Thoracic aorta (tissue), 2 donors: ENCODE measurements at regions not wholly inside any gene's neighbourhood (a gene's known extent, or its start where the extent isn't known, plus 50 kb on each side); places are given as distances from the start of the nearest gene placed in this dataset.

ENCODE experiments used
- ATAC-seq: fragments of 150-250 bp; one replicate; pipeline ENCODE4 v1.8.0; 2017; ENCODE audit warnings: low read depth; ENCODE audit not compliant: insufficient number of reproducible peaks, low FRiP score
- DNase-seq: peaks from one replicate; pipeline ENCODE4 v3.0.0-alpha.2; 2020; ENCODE audit warnings: low spot score
- H3K27ac ChIP-seq, 2 donors: fragments of 200-600 bp; sonication (generic); 1 replicate in 1 of 2; 2 replicates in 1 of 2; pipeline ENCODE4 v1.5.1; 2016; ENCODE audit warnings: mild to moderate bottlenecking in 2 of 2, moderate library complexity in 2 of 2
- H3K27me3 ChIP-seq: fragments of 200-600 bp; sonication (generic); replicated peaks from 2 replicates; pipeline ENCODE4 v1.6.0; 2016; ENCODE audit warnings: mild to moderate bottlenecking; ENCODE audit not compliant: insufficient read depth
- H3K36me3 ChIP-seq: fragments of 200-600 bp; sonication (generic); one replicate; pipeline ENCODE4 v1.5.1; 2016
- H3K4me1 ChIP-seq, 2 donors: fragments of 200-600 bp; sonication (generic); 1 replicate in 1 of 2; 2 replicates in 1 of 2; pipeline versions ENCODE4 v1.5.1 to v1.6.0; 2016; ENCODE audit warnings: low read depth in 2 of 2, mild to moderate bottlenecking in 1 of 2; ENCODE audit not compliant: control insufficient read depth in 1 of 2
- H3K4me3 ChIP-seq: fragments of 200-600 bp; sonication (generic); 2 replicates; pipeline ENCODE4 v1.5.1; 2016; ENCODE audit warnings: mild to moderate bottlenecking
- H3K9me3 ChIP-seq: fragments of 200-600 bp; sonication (generic); 2 replicates; pipeline ENCODE4 v1.5.1; 2016
- CTCF ChIP-seq: fragments of 200-600 bp; sonication (generic); IDR thresholded peaks from one replicate; pipeline ENCODE4 v1.5.1; 2019; ENCODE audit warnings: antibody characterized with exemption

GRCh38 chr2:107648781-107649404 is 177.8 kb upstream of the RGPD4 start:
- no peaks in the 10 kb centered on the region for H3K27me3 ChIP-seq
- H3K36me3 ChIP-seq: no peaks in the 10 kb centered on the region
- H3K4me1 ChIP-seq: no peaks in the 10 kb centered on the region
- ATAC-seq (no peak), DNase-seq (no peak)
- no peak overlapping the region for H3K27ac ChIP-seq
- H3K9me3 ChIP-seq: peaks cover 6% of the 10 kb centered on the region
- no peak for TF ChIP-seq CTCF
- H3K4me3 ChIP-seq: no peak overlapping the region

- ATAC-seq: no peak
- no peaks in the 10 kb centered on the region for H3K9me3 ChIP-seq
- H3K4me1 ChIP-seq: no peaks in the 10 kb centered on the region
- H3K27me3 ChIP-seq: no peaks in the 10 kb centered on the region
- no peaks in the 10 kb centered on the region for H3K36me3 ChIP-seq
- TF ChIP-seq CTCF: no peak
- H3K27ac ChIP-seq: no peak overlapping the region
- no peak for DNase-seq
- no peak overlapping the region for H3K4me3 ChIP-seq
Observed at GRCh38 chr2:107657049-107657448, 169.6 kb upstream of the RGPD4 start.

- no peaks in the 10 kb centered on the region for H3K4me1 ChIP-seq
- ATAC-seq (no peak), DNase-seq (no peak)
- H3K27ac ChIP-seq: no peak overlapping the region
- H3K27me3 ChIP-seq: no peaks in the 10 kb centered on the region
- H3K36me3 ChIP-seq: no peaks in the 10 kb centered on the region
- H3K9me3 ChIP-seq: no peaks in the 10 kb centered on the region
- H3K4me3 ChIP-seq: no peak overlapping the region
- TF ChIP-seq CTCF: no peak
Observed at GRCh38 chr2:107663632-107664031, 163.1 kb upstream of the RGPD4 start.

GRCh38 chr2:107669335-107669734 is 157.4 kb upstream of the RGPD4 start:
- peak; percentile 39 for TF ChIP-seq CTCF
- no peaks in the 10 kb centered on the region for H3K4me1 ChIP-seq
- no peaks in the 10 kb centered on the region for H3K36me3 ChIP-seq
- no peak overlapping the region for H3K27ac ChIP-seq
- no peaks in the 10 kb centered on the region for H3K27me3 ChIP-seq
- DNase-seq: no peak
- no peak for ATAC-seq
- H3K4me3 ChIP-seq: peak overlapping the region; percentile 16
- peaks cover 9% of the 10 kb centered on the region for H3K9me3 ChIP-seq

- no peak overlapping the region for H3K4me3 ChIP-seq
- no peaks in the 10 kb centered on the region for H3K36me3 ChIP-seq
- no peak for ATAC-seq
- TF ChIP-seq CTCF: no peak
- H3K27ac ChIP-seq: no peak overlapping the region
- no peaks in the 10 kb centered on the region for H3K9me3 ChIP-seq
- no peaks in the 10 kb centered on the region for H3K4me1 ChIP-seq
- DNase-seq: no peak
- no peaks in the 10 kb centered on the region for H3K27me3 ChIP-seq
Observed at GRCh38 chr2:107681936-107682335, 144.8 kb upstream of the RGPD4 start.
